ENCODE measurements at regions not wholly inside any gene's neighbourhood (a gene's known extent, or its start where the extent isn't known, plus 50 kb on each side); places are given as distances from the start of the nearest gene placed in this dataset.

GRCh38 chr6:47360388-47360787, 50.7 kb upstream of the TNFRSF21 start:
- peak overlapping the region; percentile 18 for H3K4me3 ChIP-seq (ENCODE audit: low read length)
- TF ChIP-seq EZH2phosphoT487 (IDR thresholded peaks at IDR 0.05; ENCODE audit: low read depth) (peak; percentile 55; the same call in 1 of the 2 replicates), CTCF (IDR thresholded peaks at IDR 0.05; ENCODE audit: low read depth, low read length) (no peak)
- H3K79me2 ChIP-seq (ENCODE audit: low read length), result no peaks in the 10 kb centered on the region
- H2AFZ ChIP-seq (ENCODE audit: low read depth, low read length), result no peak overlapping the region
- H4K20me1 ChIP-seq (ENCODE audit: insufficient read depth, low read length), result no peaks in the 10 kb centered on the region
- no peaks in the 10 kb centered on the region for H3K9me3 ChIP-seq (ENCODE audit: insufficient read depth, low read length)
- peak overlapping the region; percentile 92 for H3K27ac ChIP-seq (ENCODE audit: low read length)
- no peaks in the 10 kb centered on the region for H3K36me3 ChIP-seq (replicated peaks; ENCODE audit: low read depth, low read length)
- peaks cover 70% of the 10 kb centered on the region for H3K4me1 ChIP-seq (ENCODE audit: low read length)
- H3K27me3 ChIP-seq (ENCODE audit: low read depth, low read length), result no peaks in the 10 kb centered on the region
- H3K4me2 ChIP-seq (ENCODE audit: low read length), result peak overlapping the region; percentile 85
- peak overlapping the region; percentile 62 for H3K9ac ChIP-seq (ENCODE audit: low read length)

DNA sequence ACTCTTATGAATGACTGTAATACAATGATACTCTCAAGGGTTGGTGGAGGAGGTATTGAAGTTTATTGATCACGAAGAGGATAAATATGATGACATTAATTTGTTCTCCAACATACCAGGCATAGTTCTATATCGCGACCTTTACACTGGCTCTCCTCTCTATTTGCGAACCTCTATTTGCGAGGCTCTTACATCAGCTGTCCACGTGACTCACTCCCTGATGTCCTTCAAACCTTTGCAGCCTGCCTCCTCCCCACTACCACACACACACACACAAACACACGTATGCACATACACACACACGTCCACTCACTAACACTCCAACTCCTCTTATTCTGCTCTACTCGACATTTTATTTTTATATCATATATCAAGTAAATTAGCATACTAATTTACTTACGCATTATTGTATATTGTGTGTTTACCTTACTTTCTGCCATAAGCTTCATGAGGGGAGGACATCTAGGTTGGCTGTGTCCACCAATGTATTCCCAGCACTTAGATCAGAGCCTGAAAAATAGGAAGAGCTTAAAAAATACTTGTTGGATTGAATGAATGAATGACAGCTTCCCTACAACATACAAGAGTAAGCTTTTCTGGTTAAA, 53.3 kb upstream of the TNFRSF21 start:
- Histone ChIP-seq H3K4me3 (ENCODE audit: low read length) (no peak overlapping the region), H4K20me1 (ENCODE audit: insufficient read depth, low read length) (no peaks in the 10 kb centered on the region), H3K79me2 (ENCODE audit: low read length) (no peaks in the 10 kb centered on the region), H3K4me2 (ENCODE audit: low read length) (no peak overlapping the region), H3K27me3 (ENCODE audit: low read depth, low read length) (no peaks in the 10 kb centered on the region), H3K4me1 (ENCODE audit: low read length) (peaks cover 45% of the 10 kb centered on the region), H2AFZ (ENCODE audit: low read depth, low read length) (no peak overlapping the region), H3K9me3 (ENCODE audit: insufficient read depth, low read length) (no peaks in the 10 kb centered on the region), H3K36me3 (replicated peaks; ENCODE audit: low read depth, low read length) (no peaks in the 10 kb centered on the region), H3K9ac (ENCODE audit: low read length) (no peak overlapping the region), H3K27ac (ENCODE audit: low read length) (no peak overlapping the region)
- TF ChIP-seq EZH2phosphoT487 (IDR thresholded peaks at IDR 0.05; ENCODE audit: low read depth) (no peak), CTCF (IDR thresholded peaks at IDR 0.05; ENCODE audit: low read depth, low read length) (no peak)

DNA sequence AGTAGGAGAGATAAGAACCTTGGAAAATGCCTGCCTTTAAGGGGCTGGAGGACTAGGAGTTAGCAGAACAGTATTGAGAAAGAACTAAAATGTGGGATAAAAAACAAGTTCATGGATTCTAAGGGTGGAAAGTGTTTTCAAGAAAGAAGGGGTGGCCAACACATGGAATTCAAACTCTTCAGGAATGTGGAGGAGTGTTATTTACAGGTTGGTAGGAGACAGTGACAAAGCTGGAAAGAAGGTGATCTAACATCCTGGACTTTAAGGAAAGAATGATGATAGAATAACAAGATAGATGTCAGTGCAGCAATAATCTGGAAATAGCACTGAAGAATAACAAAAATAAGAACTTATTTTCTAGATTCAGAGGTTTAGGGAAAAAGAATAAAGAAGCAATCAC, 54.0 kb upstream of the TNFRSF21 start:
- Histone ChIP-seq H3K4me1 (ENCODE audit: low read length) (peaks cover 37% of the 10 kb centered on the region), H3K9me3 (ENCODE audit: insufficient read depth, low read length) (no peaks in the 10 kb centered on the region), H3K4me3 (ENCODE audit: low read length) (no peak overlapping the region), H3K36me3 (replicated peaks; ENCODE audit: low read depth, low read length) (no peaks in the 10 kb centered on the region), H3K4me2 (ENCODE audit: low read length) (no peak overlapping the region), H3K79me2 (ENCODE audit: low read length) (no peaks in the 10 kb centered on the region), H3K27me3 (ENCODE audit: low read depth, low read length) (no peaks in the 10 kb centered on the region), H3K27ac (ENCODE audit: low read length) (no peak overlapping the region), H2AFZ (ENCODE audit: low read depth, low read length) (no peak overlapping the region), H3K9ac (ENCODE audit: low read length) (no peak overlapping the region), H4K20me1 (ENCODE audit: insufficient read depth, low read length) (no peaks in the 10 kb centered on the region)
- TF ChIP-seq CTCF (IDR thresholded peaks at IDR 0.05; ENCODE audit: low read depth, low read length) (no peak), EZH2phosphoT487 (IDR thresholded peaks at IDR 0.05; ENCODE audit: low read depth) (no peak)

DNA sequence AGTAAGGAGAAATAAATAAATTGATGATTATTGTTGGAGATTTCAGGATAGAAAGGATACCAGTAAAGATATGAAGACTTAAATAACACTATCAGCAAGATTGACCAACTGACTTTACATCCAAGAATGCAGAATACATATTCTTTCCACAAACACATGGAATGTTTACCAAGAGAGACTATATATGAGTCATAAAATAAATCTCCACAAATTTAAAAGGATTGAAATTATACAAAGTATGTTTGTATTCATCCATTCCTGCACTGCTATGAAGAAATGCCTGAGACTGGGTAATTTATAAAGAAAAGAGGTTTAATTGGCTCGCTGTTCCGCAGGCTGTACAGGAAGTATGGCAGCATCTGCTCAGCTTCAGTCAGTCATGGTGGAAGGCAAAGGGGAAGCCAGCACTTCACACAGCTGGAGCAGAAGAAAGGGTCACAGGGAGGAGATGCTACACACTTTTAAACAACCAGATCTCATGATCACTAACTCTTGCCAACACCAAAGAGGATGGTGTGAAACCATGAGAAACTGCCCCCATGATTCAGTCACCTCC, 56.7 kb upstream of the TNFRSF21 start:
- H3K9me3 ChIP-seq (ENCODE audit: insufficient read depth, low read length), result no peaks in the 10 kb centered on the region
- no peak overlapping the region for H3K9ac ChIP-seq (ENCODE audit: low read length)
- TF ChIP-seq EZH2phosphoT487 (IDR thresholded peaks at IDR 0.05; ENCODE audit: low read depth), result no peak
- no peak for TF ChIP-seq CTCF (IDR thresholded peaks at IDR 0.05; ENCODE audit: low read depth, low read length)
- H3K27me3 ChIP-seq (ENCODE audit: low read depth, low read length), result no peaks in the 10 kb centered on the region
- H3K36me3 ChIP-seq (replicated peaks; ENCODE audit: low read depth, low read length), result no peaks in the 10 kb centered on the region
- H3K79me2 ChIP-seq (ENCODE audit: low read length), result no peaks in the 10 kb centered on the region
- no peak overlapping the region for H2AFZ ChIP-seq (ENCODE audit: low read depth, low read length)
- no peaks in the 10 kb centered on the region for H4K20me1 ChIP-seq (ENCODE audit: insufficient read depth, low read length)
- no peak overlapping the region for H3K4me2 ChIP-seq (ENCODE audit: low read length)
- H3K4me3 ChIP-seq (ENCODE audit: low read length), result no peak overlapping the region
- H3K4me1 ChIP-seq (ENCODE audit: low read length), result peaks cover 10% of the 10 kb centered on the region
- no peak overlapping the region for H3K27ac ChIP-seq (ENCODE audit: low read length)
